Body of pancreas (tissue), 4 donors: ENCODE measurements at regions not wholly inside any gene's neighbourhood (a gene's known extent, or its start where the extent isn't known, plus 50 kb on each side); places are given as distances from the start of the nearest gene placed in this dataset.

ENCODE experiments used
- POLR2A ChIP-seq, 3 donors: fragments of 450-650 bp; IDR thresholded peaks; one replicate each; pipeline ENCODE4 v1.6.1; 2016; ENCODE audit warnings: antibody characterized with exemption in 3 of 3, mild to moderate bottlenecking in 2 of 3
- TF ChIP-seq, protein P1 (sequence below), 7 experiments: fragments of 450-650 bp in 4 of 7; fragments of 200-600 bp in 3 of 7; sonication (generic) in 3 of 7; IDR thresholded peaks; one replicate each; pipeline ENCODE4 v1.5.1; 2016 to 2019; ENCODE audit warnings: antibody characterized with exemption in 7 of 7

DNA sequence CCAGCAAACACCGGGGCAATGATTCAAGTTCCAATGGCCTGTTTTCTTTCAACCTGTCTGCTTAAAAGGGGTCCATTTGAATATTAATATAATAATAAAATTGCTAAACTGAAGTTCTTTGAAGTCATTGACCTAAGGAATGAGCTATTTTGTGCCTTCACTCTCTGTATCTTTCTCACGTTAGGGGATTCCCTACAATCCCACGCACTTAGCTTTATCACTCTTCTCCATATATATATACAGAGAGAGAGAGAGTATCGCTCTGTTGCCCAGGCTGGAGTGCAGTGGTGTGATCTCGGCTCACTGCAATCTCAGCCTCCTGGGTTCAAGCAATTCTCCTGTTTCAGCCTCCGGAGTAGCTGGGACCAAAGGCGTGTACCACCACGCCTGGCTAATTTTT is 83.9 kb upstream of the NWD2 start:
- TF ChIP-seq, protein P1, sequence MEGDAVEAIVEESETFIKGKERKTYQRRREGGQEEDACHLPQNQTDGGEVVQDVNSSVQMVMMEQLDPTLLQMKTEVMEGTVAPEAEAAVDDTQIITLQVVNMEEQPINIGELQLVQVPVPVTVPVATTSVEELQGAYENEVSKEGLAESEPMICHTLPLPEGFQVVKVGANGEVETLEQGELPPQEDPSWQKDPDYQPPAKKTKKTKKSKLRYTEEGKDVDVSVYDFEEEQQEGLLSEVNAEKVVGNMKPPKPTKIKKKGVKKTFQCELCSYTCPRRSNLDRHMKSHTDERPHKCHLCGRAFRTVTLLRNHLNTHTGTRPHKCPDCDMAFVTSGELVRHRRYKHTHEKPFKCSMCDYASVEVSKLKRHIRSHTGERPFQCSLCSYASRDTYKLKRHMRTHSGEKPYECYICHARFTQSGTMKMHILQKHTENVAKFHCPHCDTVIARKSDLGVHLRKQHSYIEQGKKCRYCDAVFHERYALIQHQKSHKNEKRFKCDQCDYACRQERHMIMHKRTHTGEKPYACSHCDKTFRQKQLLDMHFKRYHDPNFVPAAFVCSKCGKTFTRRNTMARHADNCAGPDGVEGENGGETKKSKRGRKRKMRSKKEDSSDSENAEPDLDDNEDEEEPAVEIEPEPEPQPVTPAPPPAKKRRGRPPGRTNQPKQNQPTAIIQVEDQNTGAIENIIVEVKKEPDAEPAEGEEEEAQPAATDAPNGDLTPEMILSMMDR (IDR thresholded peaks at IDR 0.05), result no peak
- no peak for TF ChIP-seq POLR2A (IDR thresholded peaks at IDR 0.05)
